Spleen (tissue), 11 donors: ENCODE measurements at regions not wholly inside any gene's neighbourhood (a gene's known extent, or its start where the extent isn't known, plus 50 kb on each side); places are given as distances from the start of the nearest gene placed in this dataset.

Experiments used
- DNase-seq: peaks from one replicate; pipeline ENCODE4 v3.0.0-alpha.2; 2020
- H3K27ac ChIP-seq, 8 donors: fragments of 200-600 bp; sonication (generic) in 7 of 8; 1 replicate in 4 of 8; 2 replicates in 4 of 8; pipeline versions ENCODE4 v1.5.0 to v1.8.0; 2016 to 2021; ENCODE audit warnings: inconsistent platforms in 4 of 8, mild to moderate bottlenecking in 4 of 8, moderate library complexity in 1 of 8
- H3K27me3 ChIP-seq, 7 donors: fragments of 200-600 bp; sonication (generic) in 6 of 7; replicated peaks in 1 of 7; 1 replicate in 4 of 7; 2 replicates in 3 of 7; pipeline versions ENCODE4 v1.5.0 to v1.8.0; 2016 to 2021; ENCODE audit warnings: inconsistent platforms in 3 of 7, mild to moderate bottlenecking in 1 of 7
- H3K36me3 ChIP-seq, 6 donors: fragments of 200-600 bp; sonication (generic) in 5 of 6; 1 replicate in 4 of 6; 2 replicates in 2 of 6; pipeline versions ENCODE4 v1.5.0 to v1.8.0; 2016 to 2021; ENCODE audit warnings: inconsistent platforms in 2 of 6
- H3K4me1 ChIP-seq, 6 donors: fragments of 200-600 bp; sonication (generic) in 5 of 6; 1 replicate in 3 of 6; 2 replicates in 3 of 6; pipeline versions ENCODE4 v1.5.0 to v1.8.0; 2016 to 2021; ENCODE audit warnings: inconsistent platforms in 3 of 6
- H3K4me3 ChIP-seq, 8 donors: fragments of 200-600 bp; sonication (generic) in 7 of 8; 1 replicate in 4 of 8; 2 replicates in 4 of 8; pipeline versions ENCODE4 v1.5.0 to v1.8.0; 2016 to 2021; ENCODE audit warnings: inconsistent platforms in 4 of 8, mild to moderate bottlenecking in 4 of 8, moderate library complexity in 2 of 8
- H3K9me3 ChIP-seq, 8 donors: fragments of 200-600 bp; sonication (generic) in 7 of 8; 1 replicate in 4 of 8; 2 replicates in 4 of 8; pipeline versions ENCODE4 v1.5.0 to v1.8.0; 2016 to 2021; ENCODE audit warnings: inconsistent platforms in 4 of 8
- CTCF ChIP-seq, 11 experiments: fragments of 200-600 bp in 7 of 11; fragments of 450-650 bp in 4 of 11; sonication (generic) in 4 of 11; IDR thresholded peaks in 8 of 11; conservative IDR thresholded peaks in 3 of 11; 1 replicate in 7 of 11; 2 replicates in 4 of 11; pipeline versions ENCODE4 v1.4.0 to v1.8.0; 2016 to 2021; ENCODE audit warnings: antibody characterized with exemption in 11 of 11, inconsistent platforms in 4 of 11, mild to moderate bottlenecking in 1 of 11
- POLR2A ChIP-seq, 3 donors: fragments of 450-650 bp; IDR thresholded peaks; one replicate each; pipeline ENCODE4 v1.5.1; 2017; ENCODE audit warnings: antibody characterized with exemption in 3 of 3, mild to moderate bottlenecking in 1 of 3
- POLR2AphosphoS5 ChIP-seq, 3 donors: sonication (generic); formaldehyde crosslinking; IDR thresholded peaks; one replicate each; pipeline ENCODE4 v1.5.1; 2017; ENCODE audit warnings: antibody characterized with exemption in 3 of 3
- WGBS, 5 donors: extraction: QIAGEN DNeasy Blood & Tissue Kit in 3 of 5; methylation state at CpG; one replicate each; pipeline versions ENCODE4 v1.1.5 to v1.1.7; 2013 to 2018; 5-methylcytosine and 5-hydroxymethylcytosine counted together
- intact Hi-C: fragments of 100-400 bp; cut with DNase I; formaldehyde crosslinking; loops from one replicate; pipeline ENCODE4 v1.15.0; 2023; ENCODE audit warnings: low total_unique reads
- donor health status: healthy with polysubstance abuse.
- donor health status: DM: no; HTN: no; CAD: no; lungs with moderate emphysema.
- donor health status: DM: no; HTN: no; CAD: no.
- donor health status: Bipolar disorder and iron deficiency.
- donor health status: healthy.
- donor health status: DM: no; HTN: no; CAD: no.
- donor health status: DM: yes; HTN: yes; CAD: no.

DNA sequence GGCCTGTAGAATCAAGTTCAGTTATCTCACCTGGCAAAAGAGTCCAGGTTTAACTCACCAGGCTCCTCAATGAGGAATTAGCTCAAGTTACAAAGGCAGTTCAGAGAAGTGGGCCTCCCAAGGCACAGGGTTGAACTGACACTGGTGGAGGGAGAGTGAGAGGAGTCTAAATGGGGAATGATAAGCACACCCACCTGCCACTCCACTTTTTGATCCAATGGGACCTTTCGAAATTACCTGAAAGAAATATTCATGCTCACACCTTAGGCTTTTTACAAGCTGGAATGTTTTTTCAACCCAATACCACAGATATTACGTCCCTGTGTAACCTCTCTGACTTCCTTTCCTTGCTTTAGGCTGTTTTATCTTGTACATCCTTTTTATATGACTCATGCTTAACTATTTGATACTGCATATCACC is 642.7 kb upstream of the TENM4 start:
- WGBS, 5 donors: 67 to 85% (median 68%) methylated on average over 2 of the region's 2 CpGs
- no peak for TF ChIP-seq POLR2AphosphoS5 (IDR thresholded peaks at IDR 0.05)
- TF ChIP-seq CTCF (IDR thresholded peaks at IDR 0.05 in 8 of 11, conservative IDR thresholded peaks at IDR 0.05 in 3 of 11): no peak
- TF ChIP-seq POLR2A (IDR thresholded peaks at IDR 0.05): no peak
- Histone ChIP-seq H3K4me1 (no peaks in the 10 kb centered on the region), H3K9me3 (no peaks in the 10 kb centered on the region), H3K4me3 (no peak overlapping the region), H3K27ac (no peak overlapping the region), H3K36me3 (no peaks in the 10 kb centered on the region), H3K27me3 (no peaks in the 10 kb centered on the region)
- intact Hi-C loops: no loop called here
- no peak for DNase-seq

GRCh38 chr11:80082406-80082805 is 641.6 kb upstream of the TENM4 start:
- no peak for DNase-seq
- no peak for TF ChIP-seq CTCF (IDR thresholded peaks at IDR 0.05 in 8 of 11, conservative IDR thresholded peaks at IDR 0.05 in 3 of 11)
- Histone ChIP-seq H3K9me3 (no peaks in the 10 kb centered on the region), H3K27me3 (no peaks in the 10 kb centered on the region), H3K36me3 (no peaks in the 10 kb centered on the region), H3K27ac (no peak overlapping the region), H3K4me3 (no peak overlapping the region), H3K4me1 (no peaks in the 10 kb centered on the region)
- WGBS, 5 donors: 85 to 94% (median 87%) methylated on average over 1 of the region's 1 CpG
- intact Hi-C loops: no loop called here

DNA sequence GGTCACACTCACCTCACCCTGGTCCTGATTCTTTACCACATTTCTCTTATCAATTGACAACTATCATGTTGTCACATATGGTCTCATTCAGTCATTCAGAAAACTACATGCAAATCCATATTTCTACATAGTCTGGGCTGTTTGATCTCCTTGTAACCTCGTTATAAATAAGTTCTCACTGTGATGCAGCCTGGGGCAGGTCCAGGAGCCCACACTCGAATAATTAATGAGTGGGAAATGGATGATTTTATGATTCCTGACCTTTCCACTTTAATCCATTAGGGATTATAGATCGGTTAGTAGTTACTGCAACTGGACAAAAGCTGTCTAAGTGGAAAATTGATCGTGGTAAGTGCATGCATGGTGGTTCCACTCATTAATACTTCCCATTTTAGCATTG is 636.3 kb upstream of the TENM4 start:
- DNase-seq: no peak
- WGBS, 5 donors: 59 to 81% (median 68%) methylated on average over 4 of the region's 4 CpGs
- no peaks in the 10 kb centered on the region for H3K36me3 ChIP-seq
- no peak for TF ChIP-seq POLR2A (IDR thresholded peaks at IDR 0.05)
- TF ChIP-seq CTCF (IDR thresholded peaks at IDR 0.05 in 8 of 11, conservative IDR thresholded peaks at IDR 0.05 in 3 of 11): no peak
- TF ChIP-seq POLR2AphosphoS5 (IDR thresholded peaks at IDR 0.05): no peak
- intact Hi-C loops: no loop called here
- no peak overlapping the region for H3K4me3 ChIP-seq
- H3K27ac ChIP-seq: no peak overlapping the region
- no peaks in the 10 kb centered on the region for H3K4me1 ChIP-seq
- peaks cover 0 to 4% (median 0%) of the 10 kb centered on the region in 8 donors for H3K9me3 ChIP-seq
- no peaks in the 10 kb centered on the region for H3K27me3 ChIP-seq

GRCh38 chr11:80074837-80075236 is 634.0 kb upstream of the TENM4 start:
- WGBS, 5 donors: 75 to 84% (median 78%) methylated on average over 4 of the region's 4 CpGs
- Histone ChIP-seq H3K27ac (no peak overlapping the region), H3K4me1 (no peaks in the 10 kb centered on the region), H3K36me3 (no peaks in the 10 kb centered on the region), H3K27me3 (no peaks in the 10 kb centered on the region), H3K4me3 (no peak overlapping the region), H3K9me3 (peaks cover 0 to 6% (median 0%) of the 10 kb centered on the region in 8 donors)
- TF ChIP-seq POLR2AphosphoS5 (IDR thresholded peaks at IDR 0.05): no peak
- TF ChIP-seq POLR2A (IDR thresholded peaks at IDR 0.05): no peak
- no peak for TF ChIP-seq CTCF (IDR thresholded peaks at IDR 0.05 in 8 of 11, conservative IDR thresholded peaks at IDR 0.05 in 3 of 11)
- intact Hi-C loops: no loop called here
- no peak for DNase-seq
